GM23338 (cell line): ENCODE measurements at regions not wholly inside any gene's neighbourhood (a gene's known extent, or its start where the extent isn't known, plus 50 kb on each side); places are given as distances from the start of the nearest gene placed in this dataset.

Experiments used
- ATAC-seq: fragments of 200-7000 bp; cut with Tn5 transposase; 3 replicates; pipeline ENCODE4 v1.9.1; 2020
- DNase-seq: peaks from one replicate; pipeline ENCODE4 v3.0.0-alpha.2; 2015; ENCODE audit warnings: low spot score
- H2AFZ ChIP-seq: fragments of 200-600 bp; sonication (generic); 2 replicates; pipeline ENCODE4 v1.8.0; 2016; ENCODE audit warnings: antibody characterized with exemption, mild to moderate bottlenecking, moderate library complexity
- H3F3A ChIP-seq: fragments of 200-600 bp; sonication (generic); replicated peaks from 2 replicates; pipeline ENCODE4 v1.8.0; 2017; ENCODE audit warnings: antibody characterized with exemption, mixed run types, low read depth
- H3K27ac ChIP-seq: fragments of 200-600 bp; sonication (generic); 2 replicates; pipeline ENCODE4 v1.6.1; 2016; ENCODE audit warnings: low read depth
- H3K27me3 ChIP-seq: fragments of 200-600 bp; sonication (generic); 2 replicates; pipeline ENCODE4 v1.8.0; 2016; ENCODE audit warnings: mild to moderate bottlenecking, mixed run types, moderate library complexity; ENCODE audit not compliant: insufficient read depth
- H3K36me3 ChIP-seq: fragments of 200-600 bp; sonication (generic); 2 replicates; pipeline ENCODE4 v1.8.0; 2016; ENCODE audit warnings: mild to moderate bottlenecking; ENCODE audit not compliant: insufficient read depth
- H3K4me1 ChIP-seq: fragments of 200-600 bp; sonication (generic); 2 replicates; pipeline ENCODE4 v1.8.0; 2016; ENCODE audit warnings: mild to moderate bottlenecking, moderate library complexity; ENCODE audit not compliant: insufficient read depth
- H3K4me2 ChIP-seq: fragments of 200-600 bp; sonication (generic); 2 replicates; pipeline ENCODE4 v1.7.1; 2017; ENCODE audit warnings: mixed run types
- H3K4me3 ChIP-seq: fragments of 200-600 bp; sonication (generic); 2 replicates; pipeline ENCODE4 v1.6.1; 2016; ENCODE audit warnings: mixed run types
- H3K79me2 ChIP-seq: fragments of 200-600 bp; sonication (generic); replicated peaks from 2 replicates; pipeline ENCODE4 v1.8.0; 2017; ENCODE audit warnings: mild to moderate bottlenecking; ENCODE audit not compliant: insufficient read depth
- H3K9me2 ChIP-seq: fragments of 200-600 bp; sonication (generic); 2 replicates; pipeline ENCODE4 v1.8.0; 2017; ENCODE audit not compliant: insufficient read depth
- H4K20me1 ChIP-seq: fragments of 200-600 bp; sonication (generic); replicated peaks from 2 replicates; pipeline ENCODE4 v1.8.0; 2017; ENCODE audit warnings: mild to moderate bottlenecking; ENCODE audit not compliant: insufficient read depth
- H3K27ac Mint-ChIP-seq: 2 replicates; pipeline ENCODE4 v1.8.0; 2020; ENCODE audit warnings: inconsistent platforms, mild to moderate bottlenecking, moderate library complexity, mixed read lengths
- H3K27me3 Mint-ChIP-seq: 3 replicates; pipeline ENCODE4 v1.8.0; 2022; ENCODE audit warnings: low read depth, mild to moderate bottlenecking, moderate library complexity, mixed read lengths, inconsistent platforms; ENCODE audit not compliant: insufficient read depth, poor library complexity
- H3K36me3 Mint-ChIP-seq: 3 replicates; pipeline ENCODE4 v1.8.0; 2021; ENCODE audit warnings: low read depth, mild to moderate bottlenecking, inconsistent platforms, moderate library complexity, mixed read lengths
- H3K4me1 Mint-ChIP-seq: 3 replicates; pipeline ENCODE4 v1.8.0; 2020; ENCODE audit warnings: mild to moderate bottlenecking, inconsistent platforms, mixed read lengths
- H3K4me3 Mint-ChIP-seq: 3 replicates; pipeline ENCODE4 v1.8.0; 2021; ENCODE audit warnings: moderate library complexity, mild to moderate bottlenecking, inconsistent platforms, mixed read lengths
- H3K9me3 Mint-ChIP-seq: 3 replicates; pipeline ENCODE4 v1.8.0; 2020; ENCODE audit warnings: moderate library complexity, mild to moderate bottlenecking, inconsistent platforms, mixed read lengths
- JUNB ChIP-seq: IDR thresholded peaks from one replicate; pipeline ENCODE4 v1.6.1; 2016; ENCODE audit warnings: antibody characterized with exemption; ENCODE audit not compliant: unreplicated experiment
- TF ChIP-seq, protein P1 (sequence below): fragments of 250-450 bp; sonication (Bioruptor Pico); IDR thresholded peaks from 2 replicates; pipeline ENCODE4 v1.5.0; 2020; ENCODE audit warnings: mild to moderate bottlenecking, moderate library complexity
- TF ChIP-seq, protein P2 (sequence below), 2 experiments: fragments of 200-600 bp in 1 of 2; sonication (generic) in 1 of 2; conservative IDR thresholded peaks; 2 replicates each; pipeline versions ENCODE4 v1.5.1 to v1.6.1; 2016 to 2017; ENCODE audit warnings: antibody characterized with exemption in 2 of 2, low read depth in 2 of 2, mild to moderate bottlenecking in 2 of 2, moderate library complexity in 1 of 2

DNA sequence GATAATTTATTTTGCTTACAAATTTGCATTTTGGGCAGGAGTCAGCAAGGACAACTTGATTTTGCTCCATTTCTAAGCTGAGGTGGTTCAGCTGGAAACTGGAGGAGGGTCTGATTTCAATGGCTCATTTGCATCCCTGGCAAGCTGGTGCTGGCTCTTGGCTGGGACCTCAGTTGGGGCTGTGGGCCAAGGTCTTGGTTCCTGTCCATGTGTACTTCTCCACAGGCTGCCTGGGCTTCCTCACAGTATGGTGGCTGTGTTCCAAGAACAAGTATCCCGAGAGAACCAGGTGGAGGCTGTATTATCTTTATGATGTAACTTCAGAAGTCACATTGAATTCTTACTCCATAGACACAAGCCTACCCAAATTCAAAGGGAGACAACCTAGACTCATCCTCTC is 77.0 kb upstream of the STX18 start (continued):
- TF ChIP-seq, protein P1, sequence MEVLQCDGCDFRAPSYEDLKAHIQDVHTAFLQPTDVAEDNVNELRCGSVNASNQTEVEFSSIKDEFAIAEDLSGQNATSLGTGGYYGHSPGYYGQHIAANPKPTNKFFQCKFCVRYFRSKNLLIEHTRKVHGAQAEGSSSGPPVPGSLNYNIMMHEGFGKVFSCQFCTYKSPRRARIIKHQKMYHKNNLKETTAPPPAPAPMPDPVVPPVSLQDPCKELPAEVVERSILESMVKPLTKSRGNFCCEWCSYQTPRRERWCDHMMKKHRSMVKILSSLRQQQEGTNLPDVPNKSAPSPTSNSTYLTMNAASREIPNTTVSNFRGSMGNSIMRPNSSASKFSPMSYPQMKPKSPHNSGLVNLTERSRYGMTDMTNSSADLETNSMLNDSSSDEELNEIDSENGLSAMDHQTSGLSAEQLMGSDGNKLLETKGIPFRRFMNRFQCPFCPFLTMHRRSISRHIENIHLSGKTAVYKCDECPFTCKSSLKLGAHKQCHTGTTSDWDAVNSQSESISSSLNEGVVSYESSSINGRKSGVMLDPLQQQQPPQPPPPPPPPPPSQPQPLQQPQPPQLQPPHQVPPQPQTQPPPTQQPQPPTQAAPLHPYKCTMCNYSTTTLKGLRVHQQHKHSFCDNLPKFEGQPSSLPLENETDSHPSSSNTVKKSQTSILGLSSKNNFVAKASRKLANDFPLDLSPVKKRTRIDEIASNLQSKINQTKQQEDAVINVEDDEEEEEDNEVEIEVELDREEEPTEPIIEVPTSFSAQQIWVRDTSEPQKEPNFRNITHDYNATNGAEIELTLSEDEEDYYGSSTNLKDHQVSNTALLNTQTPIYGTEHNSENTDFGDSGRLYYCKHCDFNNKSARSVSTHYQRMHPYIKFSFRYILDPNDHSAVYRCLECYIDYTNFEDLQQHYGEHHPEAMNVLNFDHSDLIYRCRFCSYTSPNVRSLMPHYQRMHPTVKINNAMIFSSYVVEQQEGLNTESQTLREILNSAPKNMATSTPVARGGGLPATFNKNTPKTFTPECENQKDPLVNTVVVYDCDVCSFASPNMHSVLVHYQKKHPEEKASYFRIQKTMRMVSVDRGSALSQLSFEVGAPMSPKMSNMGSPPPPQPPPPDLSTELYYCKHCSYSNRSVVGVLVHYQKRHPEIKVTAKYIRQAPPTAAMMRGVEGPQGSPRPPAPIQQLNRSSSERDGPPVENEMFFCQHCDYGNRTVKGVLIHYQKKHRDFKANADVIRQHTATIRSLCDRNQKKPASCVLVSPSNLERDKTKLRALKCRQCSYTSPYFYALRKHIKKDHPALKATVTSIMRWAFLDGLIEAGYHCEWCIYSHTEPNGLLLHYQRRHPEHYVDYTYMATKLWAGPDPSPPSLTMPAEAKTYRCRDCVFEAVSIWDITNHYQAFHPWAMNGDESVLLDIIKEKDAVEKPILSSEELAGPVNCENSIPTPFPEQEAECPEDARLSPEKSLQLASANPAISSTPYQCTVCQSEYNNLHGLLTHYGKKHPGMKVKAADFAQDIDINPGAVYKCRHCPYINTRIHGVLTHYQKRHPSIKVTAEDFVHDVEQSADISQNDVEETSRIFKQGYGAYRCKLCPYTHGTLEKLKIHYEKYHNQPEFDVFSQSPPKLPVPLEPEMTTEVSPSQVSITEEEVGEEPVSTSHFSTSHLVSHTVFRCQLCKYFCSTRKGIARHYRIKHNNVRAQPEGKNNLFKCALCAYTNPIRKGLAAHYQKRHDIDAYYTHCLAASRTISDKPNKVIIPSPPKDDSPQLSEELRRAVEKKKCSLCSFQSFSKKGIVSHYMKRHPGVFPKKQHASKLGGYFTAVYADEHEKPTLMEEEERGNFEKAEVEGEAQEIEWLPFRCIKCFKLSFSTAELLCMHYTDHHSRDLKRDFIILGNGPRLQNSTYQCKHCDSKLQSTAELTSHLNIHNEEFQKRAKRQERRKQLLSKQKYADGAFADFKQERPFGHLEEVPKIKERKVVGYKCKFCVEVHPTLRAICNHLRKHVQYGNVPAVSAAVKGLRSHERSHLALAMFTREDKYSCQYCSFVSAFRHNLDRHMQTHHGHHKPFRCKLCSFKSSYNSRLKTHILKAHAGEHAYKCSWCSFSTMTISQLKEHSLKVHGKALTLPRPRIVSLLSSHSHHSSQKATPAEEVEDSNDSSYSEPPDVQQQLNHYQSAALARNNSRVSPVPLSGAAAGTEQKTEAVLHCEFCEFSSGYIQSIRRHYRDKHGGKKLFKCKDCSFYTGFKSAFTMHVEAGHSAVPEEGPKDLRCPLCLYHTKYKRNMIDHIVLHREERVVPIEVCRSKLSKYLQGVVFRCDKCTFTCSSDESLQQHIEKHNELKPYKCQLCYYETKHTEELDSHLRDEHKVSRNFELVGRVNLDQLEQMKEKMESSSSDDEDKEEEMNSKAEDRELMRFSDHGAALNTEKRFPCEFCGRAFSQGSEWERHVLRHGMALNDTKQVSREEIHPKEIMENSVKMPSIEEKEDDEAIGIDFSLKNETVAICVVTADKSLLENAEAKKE (CRISPR knock-in tag): no peak
- TF ChIP-seq, protein P2, sequence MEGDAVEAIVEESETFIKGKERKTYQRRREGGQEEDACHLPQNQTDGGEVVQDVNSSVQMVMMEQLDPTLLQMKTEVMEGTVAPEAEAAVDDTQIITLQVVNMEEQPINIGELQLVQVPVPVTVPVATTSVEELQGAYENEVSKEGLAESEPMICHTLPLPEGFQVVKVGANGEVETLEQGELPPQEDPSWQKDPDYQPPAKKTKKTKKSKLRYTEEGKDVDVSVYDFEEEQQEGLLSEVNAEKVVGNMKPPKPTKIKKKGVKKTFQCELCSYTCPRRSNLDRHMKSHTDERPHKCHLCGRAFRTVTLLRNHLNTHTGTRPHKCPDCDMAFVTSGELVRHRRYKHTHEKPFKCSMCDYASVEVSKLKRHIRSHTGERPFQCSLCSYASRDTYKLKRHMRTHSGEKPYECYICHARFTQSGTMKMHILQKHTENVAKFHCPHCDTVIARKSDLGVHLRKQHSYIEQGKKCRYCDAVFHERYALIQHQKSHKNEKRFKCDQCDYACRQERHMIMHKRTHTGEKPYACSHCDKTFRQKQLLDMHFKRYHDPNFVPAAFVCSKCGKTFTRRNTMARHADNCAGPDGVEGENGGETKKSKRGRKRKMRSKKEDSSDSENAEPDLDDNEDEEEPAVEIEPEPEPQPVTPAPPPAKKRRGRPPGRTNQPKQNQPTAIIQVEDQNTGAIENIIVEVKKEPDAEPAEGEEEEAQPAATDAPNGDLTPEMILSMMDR (conservative IDR thresholded peaks at IDR 0.05; ENCODE audit: low read depth in 2 of 2): no peak

DNA sequence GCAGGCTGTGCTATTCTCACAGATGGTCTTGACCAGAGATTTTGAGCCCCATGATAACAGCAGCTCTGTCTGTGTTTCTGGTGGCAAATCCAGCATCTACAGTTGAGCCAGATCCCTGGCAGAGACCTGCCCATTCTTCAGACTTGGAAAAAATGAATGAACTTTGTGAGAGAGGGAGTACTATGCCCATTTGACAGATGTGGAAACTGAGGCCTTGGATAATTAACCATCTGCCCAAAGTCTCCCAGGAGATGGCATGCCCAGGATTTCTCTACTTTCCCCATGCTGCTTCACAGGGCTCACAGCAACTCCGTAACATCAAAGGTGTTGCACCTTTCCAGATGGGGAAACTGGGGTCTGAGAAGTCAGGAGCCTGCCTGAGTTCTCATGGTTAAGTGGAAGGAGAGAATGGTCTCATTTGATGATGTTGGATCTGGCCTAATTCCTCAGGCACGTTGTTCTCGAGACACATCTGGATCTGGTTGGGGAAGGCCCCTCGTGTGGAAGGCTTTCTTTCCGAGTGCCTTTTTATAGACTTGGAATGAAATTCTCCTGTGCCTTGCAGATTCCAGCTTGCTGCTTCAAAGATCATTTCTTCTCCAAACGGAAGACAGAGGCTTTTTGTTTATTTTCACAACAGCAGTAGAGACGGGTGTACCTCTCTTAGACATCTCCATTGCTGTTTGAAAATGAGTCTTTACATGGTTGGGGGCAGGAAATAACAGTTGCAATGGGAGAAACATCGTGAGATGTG is 73.3 kb upstream of the STX18 start:
- Mint-ChIP-seq H3K27me3 (peaks cover 5% of the 10 kb centered on the region), H3K4me1 (peaks cover 6% of the 10 kb centered on the region), H3K36me3 (peaks cover 4% of the 10 kb centered on the region; the same call in 1 of the 3 replicates), H3K4me3 (no peak overlapping the region), H3K27ac (no peak overlapping the region), H3K9me3 (no peaks in the 10 kb centered on the region)
- Histone ChIP-seq H3K4me2 (no peak overlapping the region), H3K27ac (no peak overlapping the region), H3K36me3 (no peaks in the 10 kb centered on the region), H2AFZ (no peak overlapping the region), H3K27me3 (no peaks in the 10 kb centered on the region), H4K20me1 (no peaks in the 10 kb centered on the region; the same call in 1 of the 2 replicates), H3K4me1 (no peaks in the 10 kb centered on the region), H3K9me2 (no peaks in the 10 kb centered on the region), H3F3A (no peaks in the 10 kb centered on the region), H3K4me3 (no peak overlapping the region), H3K79me2 (no peaks in the 10 kb centered on the region)
- no peak for ATAC-seq
- no peak for DNase-seq
- no peak for TF ChIP-seq JUNB
- TF ChIP-seq, protein P1 (CRISPR knock-in tag): no peak
